Neural cell (in vitro differentiated cells): ENCODE measurements at regions not wholly inside any gene's neighbourhood (a gene's known extent, or its start where the extent isn't known, plus 50 kb on each side); places are given as distances from the start of the nearest gene placed in this dataset.

Experiments used
- H2AFZ ChIP-seq: fragments of 200-600, 300-800 bp; sonication (generic), shearing (Covaris generic); 2 replicates; pipeline ENCODE4 v1.6.0; 2014; ENCODE audit warnings: low read depth, mild to moderate bottlenecking, antibody characterized with exemption, low read length, moderate library complexity
- H3F3A ChIP-seq: fragments of 200-600 bp; shearing (Covaris generic); 2 replicates; pipeline ENCODE4 v1.6.1; 2016; ENCODE audit warnings: mild to moderate bottlenecking, moderate library complexity, mixed read lengths, antibody characterized with exemption, low read length; ENCODE audit not compliant: insufficient read depth, poor library complexity, severe bottlenecking
- H3K27ac ChIP-seq: fragments of 200-600, 300-800 bp; sonication (generic), shearing (Covaris generic); 2 replicates; pipeline ENCODE4 v1.5.1; 2014; ENCODE audit warnings: mild to moderate bottlenecking, low read length, moderate library complexity
- H3K27me3 ChIP-seq: fragments of 300-800, 200-600 bp; sonication (generic), shearing (Covaris generic); 2 replicates; pipeline ENCODE4 v1.6.0; 2014; ENCODE audit warnings: mild to moderate bottlenecking, low read depth, low read length, moderate library complexity; ENCODE audit not compliant: insufficient read depth
- H3K36me3 ChIP-seq: fragments of 300-800, 200-600 bp; sonication (generic), shearing (Covaris generic); 2 replicates; pipeline ENCODE4 v1.5.1; 2014; ENCODE audit warnings: mild to moderate bottlenecking, antibody characterized with exemption, low read length, moderate library complexity; ENCODE audit not compliant: insufficient read depth
- H3K4me2 ChIP-seq: fragments of 300-800, 200-600 bp; sonication (generic), shearing (Covaris generic); 2 replicates; pipeline ENCODE4 v1.6.0; 2014; ENCODE audit warnings: mild to moderate bottlenecking, low read length
- H3K4me3 ChIP-seq: fragments of 300-800, 200-600 bp; sonication (generic), shearing (Covaris generic); 2 replicates; pipeline ENCODE4 v1.5.1; 2014; ENCODE audit warnings: mild to moderate bottlenecking, low read length, moderate library complexity
- H3K79me2 ChIP-seq: fragments of 200-600 bp; shearing (Covaris generic); replicated peaks from 2 replicates; pipeline ENCODE4 v1.6.0; 2014; ENCODE audit warnings: mild to moderate bottlenecking, low read length, moderate library complexity; ENCODE audit not compliant: insufficient read depth
- H3K9ac ChIP-seq: fragments of 300-800, 200-600 bp; sonication (generic), shearing (Covaris generic); 2 replicates; pipeline ENCODE4 v1.6.1; 2016; ENCODE audit warnings: mild to moderate bottlenecking, low read length, mixed read lengths
- H3K9me2 ChIP-seq: fragments of 200-600 bp; shearing (Covaris generic); 2 replicates; pipeline ENCODE4 v1.6.1; 2016; ENCODE audit warnings: mild to moderate bottlenecking, low read length, mixed read lengths; ENCODE audit not compliant: insufficient read depth
- H3K9me3 ChIP-seq: fragments of 200-600, 300-800 bp; sonication (generic), shearing (Covaris generic); 2 replicates; pipeline ENCODE4 v1.6.1; 2016; ENCODE audit warnings: mild to moderate bottlenecking, mixed run types, low read length, moderate library complexity, mixed read lengths
- H4K20me1 ChIP-seq: fragments of 200-600 bp; shearing (Covaris generic); 2 replicates; pipeline ENCODE4 v1.6.1; 2016; ENCODE audit warnings: mild to moderate bottlenecking, mixed run types; ENCODE audit not compliant: insufficient read depth
- POLR2AphosphoS5 ChIP-seq: IDR thresholded peaks from 2 replicates; pipeline ENCODE4 v1.6.1; 2012
- TAF1 ChIP-seq: IDR thresholded peaks from 2 replicates; pipeline ENCODE4 v1.6.1; 2012; ENCODE audit warnings: low read depth

- peaks cover 3% of the 10 kb centered on the region for H3K9me3 ChIP-seq
- H3K4me2 ChIP-seq: no peak overlapping the region
- no peak overlapping the region for H3K27ac ChIP-seq
- H3K9ac ChIP-seq: no peak overlapping the region
- H3K4me3 ChIP-seq: no peak overlapping the region
- H2AFZ ChIP-seq: no peak overlapping the region
- H3K9me2 ChIP-seq: no peaks in the 10 kb centered on the region
- H3K36me3 ChIP-seq: no peaks in the 10 kb centered on the region
- no peak for TF ChIP-seq POLR2AphosphoS5
- TF ChIP-seq TAF1: no peak
- no peaks in the 10 kb centered on the region for H3F3A ChIP-seq
- H4K20me1 ChIP-seq: no peaks in the 10 kb centered on the region
- no peaks in the 10 kb centered on the region for H3K27me3 ChIP-seq
- no peaks in the 10 kb centered on the region for H3K79me2 ChIP-seq
These were observed 50.6 kb upstream of the BNIP2 start for GRCh38 chr15:59739557-59740186.
